ENCODE measurements at regions not wholly inside any gene's neighbourhood (a gene's known extent, or its start where the extent isn't known, plus 50 kb on each side); places are given as distances from the start of the nearest gene placed in this dataset.

DNA sequence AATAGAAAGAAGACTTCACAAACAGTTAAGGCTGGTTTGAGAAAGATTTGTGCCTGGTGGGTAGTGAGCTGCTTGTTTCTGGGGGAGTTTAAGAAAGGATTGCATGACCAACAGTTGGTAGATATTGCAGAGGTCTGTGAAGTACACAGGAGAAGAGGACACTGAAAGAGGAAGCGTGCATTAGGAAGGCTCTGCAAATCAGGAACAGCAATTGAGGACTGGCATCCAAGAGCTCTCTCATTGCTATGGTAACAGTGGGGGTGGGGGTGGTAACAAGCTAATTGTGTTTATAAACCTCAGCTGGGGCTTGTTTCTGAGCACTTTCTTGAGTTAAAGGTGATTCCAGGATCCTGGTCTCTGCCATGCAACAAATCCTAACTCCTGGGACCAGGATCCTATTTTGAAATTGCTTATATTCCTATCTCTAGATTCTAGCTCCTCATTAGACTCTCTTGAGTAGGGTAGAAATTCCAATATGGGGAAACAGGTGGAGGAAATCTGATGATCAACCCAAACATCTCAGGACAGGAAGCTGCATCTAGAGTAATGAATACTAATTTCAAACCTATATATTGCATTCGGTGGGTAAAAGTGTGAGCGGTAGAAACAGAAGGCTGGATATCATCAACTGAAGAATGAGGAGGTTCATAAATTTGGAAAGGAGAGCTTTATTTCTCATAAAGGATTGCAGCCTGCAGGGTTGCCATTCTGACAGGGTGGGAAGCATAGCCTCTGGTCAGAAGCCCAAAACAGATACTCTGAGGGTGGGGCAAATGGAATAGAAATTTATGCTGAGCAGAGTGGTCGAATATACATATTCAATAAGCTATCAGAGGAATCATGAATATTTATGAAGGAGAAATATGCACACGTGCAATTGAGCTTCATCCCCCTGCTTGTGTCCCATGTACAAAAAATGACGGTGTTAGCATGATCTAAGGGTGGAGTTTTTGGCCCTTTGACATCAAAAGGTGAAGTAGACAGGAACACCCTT lies 79.4 kb downstream of the PTTG1 start:
- TF ChIP-seq ZC3H10 (CRISPR knock-in tag; IDR thresholded peaks at IDR 0.05), result no peak
- no peak for TF ChIP-seq SNAI2 (CRISPR knock-in tag; IDR thresholded peaks at IDR 0.05)
- TF ChIP-seq ISL1 (CRISPR knock-in tag; IDR thresholded peaks at IDR 0.05), result no peak
- TF ChIP-seq ZFP30 (CRISPR knock-in tag; IDR thresholded peaks at IDR 0.05), result no peak
- TF ChIP-seq ESRRG (CRISPR knock-in tag; IDR thresholded peaks at IDR 0.05), result no peak
- no peak for TF ChIP-seq PPARA (CRISPR knock-in tag; IDR thresholded peaks at IDR 0.05; ENCODE audit: borderline replicate concordance)
- no peak for TF ChIP-seq ARNTL (CRISPR knock-in tag; IDR thresholded peaks at IDR 0.05; ENCODE audit: borderline replicate concordance, low read depth)
- TF ChIP-seq, protein P1, sequence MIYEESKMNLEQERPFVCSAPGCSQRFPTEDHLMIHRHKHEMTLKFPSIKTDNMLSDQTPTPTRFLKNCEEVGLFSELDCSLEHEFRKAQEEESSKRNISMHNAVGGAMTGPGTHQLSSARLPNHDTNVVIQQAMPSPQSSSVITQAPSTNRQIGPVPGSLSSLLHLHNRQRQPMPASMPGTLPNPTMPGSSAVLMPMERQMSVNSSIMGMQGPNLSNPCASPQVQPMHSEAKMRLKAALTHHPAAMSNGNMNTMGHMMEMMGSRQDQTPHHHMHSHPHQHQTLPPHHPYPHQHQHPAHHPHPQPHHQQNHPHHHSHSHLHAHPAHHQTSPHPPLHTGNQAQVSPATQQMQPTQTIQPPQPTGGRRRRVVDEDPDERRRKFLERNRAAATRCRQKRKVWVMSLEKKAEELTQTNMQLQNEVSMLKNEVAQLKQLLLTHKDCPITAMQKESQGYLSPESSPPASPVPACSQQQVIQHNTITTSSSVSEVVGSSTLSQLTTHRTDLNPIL (CRISPR knock-in tag; IDR thresholded peaks at IDR 0.05; ENCODE audit: low read depth), result no peak
- TF ChIP-seq CSRNP3 (CRISPR knock-in tag; IDR thresholded peaks at IDR 0.05), result no peak

Measured in SK-N-SH treated with all-trans-retinoic acid at 6 μM for 48 hours (cell line).